PC-3 (cell line): ENCODE measurements at regions not wholly inside any gene's neighbourhood (a gene's known extent, or its start where the extent isn't known, plus 50 kb on each side); places are given as distances from the start of the nearest gene placed in this dataset.

Experiments used
- ATAC-seq: fragments of 200-7000 bp; cut with Tn5 transposase; 2 replicates; pipeline ENCODE4 v1.9.1; 2020; ENCODE audit warnings: mild to moderate bottlenecking, moderate library complexity
- BruUV-seq: library from RNA; stranded (reverse); fragments of 400-500 nt; replicated peaks from 2 replicates; lab custom pipeline; 2021; lab: Mats Ljungman, UMichigan
- CTCF ChIA-PET: fragments of 300-600 bp; sonication (Branson Sonifier 250); formaldehyde crosslinking; loops from one replicate; lab custom pipeline; 2022; ENCODE audit warnings: antibody characterized with exemption; lab: Charles Lee
- POLR2A ChIA-PET: fragments of 300-600 bp; sonication (Branson Sonifier 250); formaldehyde crosslinking; loops from one replicate; lab custom pipeline; 2022; ENCODE audit warnings: antibody characterized with exemption; ENCODE audit not compliant: unreplicated experiment; lab: Charles Lee
- DNase-seq: peaks from one replicate; pipeline ENCODE4 v3.0.0-alpha.2; 2015
- H2AFZ ChIP-seq: fragments of 300-600 bp; sonication (generic); 2 replicates; pipeline ENCODE4 v1.6.0; 2016; ENCODE audit warnings: antibody characterized with exemption, low read length
- H3F3A ChIP-seq: fragments of 300-600 bp; sonication (generic); one replicate; pipeline ENCODE4 v1.6.0; 2017; ENCODE audit warnings: antibody characterized with exemption, low read length, control low read depth, mild to moderate bottlenecking; ENCODE audit not compliant: unreplicated experiment
- H3K27ac ChIP-seq: fragments of 300-600 bp; sonication (generic); 2 replicates; pipeline ENCODE4 v1.5.1; 2016; ENCODE audit warnings: mild to moderate bottlenecking, low read length
- H3K27me3 ChIP-seq: fragments of 300-600 bp; sonication (generic); 2 replicates; pipeline ENCODE4 v1.6.1; 2016; ENCODE audit warnings: low read length, mixed read lengths
- H3K36me3 ChIP-seq: fragments of 300-600 bp; sonication (generic); 2 replicates; pipeline ENCODE4 v1.6.1; 2016; ENCODE audit warnings: low read depth, mixed run types, low read length, mixed read lengths
- H3K4me1 ChIP-seq: fragments of 300-600 bp; sonication (generic); 2 replicates; pipeline ENCODE4 v1.5.1; 2016; ENCODE audit warnings: low read length; ENCODE audit not compliant: insufficient read depth
- H3K4me2 ChIP-seq: fragments of 300-600 bp; sonication (generic); 2 replicates; pipeline ENCODE4 v1.6.0; 2016; ENCODE audit warnings: low read length
- H3K4me3 ChIP-seq: fragments of 300-600 bp; sonication (generic); 2 replicates; pipeline ENCODE4 v1.5.1; 2016; ENCODE audit warnings: mild to moderate bottlenecking, low read length, mixed read lengths
- H3K79me2 ChIP-seq: fragments of 300-600 bp; sonication (generic); 2 replicates; pipeline ENCODE4 v1.6.1; 2017; ENCODE audit warnings: low read length, mixed read lengths
- H3K9ac ChIP-seq: fragments of 300-600 bp; sonication (generic); 2 replicates; pipeline ENCODE4 v1.6.0; 2016; ENCODE audit warnings: mild to moderate bottlenecking, low read length
- H3K9me2 ChIP-seq: fragments of 300-600 bp; sonication (generic); replicated peaks from 2 replicates; pipeline ENCODE4 v1.6.1; 2016; ENCODE audit warnings: mixed run types, low read length, mixed read lengths
- H3K9me3 ChIP-seq: fragments of 300-600 bp; sonication (generic); 2 replicates; pipeline ENCODE4 v1.6.1; 2016; ENCODE audit warnings: low read length, mixed read lengths
- H4K20me1 ChIP-seq: fragments of 300-600 bp; sonication (generic); 2 replicates; pipeline ENCODE4 v1.6.1; 2016; ENCODE audit warnings: low read length, mixed read lengths
- CTCF ChIP-seq: fragments of 300-600 bp; sonication (generic); conservative IDR thresholded peaks from 2 replicates; pipeline ENCODE4 v1.5.1; 2017; ENCODE audit warnings: antibody characterized with exemption, low read depth, mild to moderate bottlenecking, low read length
- EZH2 ChIP-seq: fragments of 300-600 bp; sonication (generic); IDR thresholded peaks from one replicate; pipeline ENCODE4 v1.6.1; 2017; ENCODE audit warnings: antibody characterized with exemption, mild to moderate bottlenecking, low read length; ENCODE audit not compliant: unreplicated experiment
- EZH2phosphoT487 ChIP-seq: fragments of 300-600 bp; sonication (generic); IDR thresholded peaks from 2 replicates; pipeline ENCODE4 v1.6.1; 2018; ENCODE audit warnings: mild to moderate bottlenecking, antibody characterized with exemption, low read length, borderline replicate concordance
- intact Hi-C: fragments of 100-400 bp; cut with micrococcal nuclease; formaldehyde crosslinking; loops from 2 replicates; pipeline ENCODE4 v1.9.0; 2023

- H2AFZ ChIP-seq = no peak overlapping the region
- no peak overlapping the region for H3K4me3 ChIP-seq
- no peaks in the 10 kb centered on the region for H3K36me3 ChIP-seq
- no peaks in the 10 kb centered on the region for H3K9me3 ChIP-seq
- no peak for DNase-seq
- ATAC-seq = no peak
- no peaks in the 10 kb centered on the region for H3K27me3 ChIP-seq
- H3K9ac ChIP-seq = no peak overlapping the region
- H3K4me2 ChIP-seq = no peak overlapping the region
- CTCF ChIA-PET = no interaction called here
- intact Hi-C loops = no loop called here
- no peaks in the 10 kb centered on the region for H4K20me1 ChIP-seq
- H3K27ac ChIP-seq = no peak overlapping the region
- H3K79me2 ChIP-seq = no peaks in the 10 kb centered on the region
- no peaks in the 10 kb centered on the region for H3K4me1 ChIP-seq
- no TSS peak for BruUV-seq
- POLR2A ChIA-PET = no interaction called here
- no peaks in the 10 kb centered on the region for H3K9me2 ChIP-seq
- no peak for TF ChIP-seq EZH2phosphoT487
- TF ChIP-seq CTCF = 0 out of 2 replicates have a peak, but pooled peaks have one; percentile 28
- no peaks in the 10 kb centered on the region for H3F3A ChIP-seq
Observed at GRCh38 chr4:98786866-98787265, 128.5 kb upstream of the TSPAN5 start.

DNA sequence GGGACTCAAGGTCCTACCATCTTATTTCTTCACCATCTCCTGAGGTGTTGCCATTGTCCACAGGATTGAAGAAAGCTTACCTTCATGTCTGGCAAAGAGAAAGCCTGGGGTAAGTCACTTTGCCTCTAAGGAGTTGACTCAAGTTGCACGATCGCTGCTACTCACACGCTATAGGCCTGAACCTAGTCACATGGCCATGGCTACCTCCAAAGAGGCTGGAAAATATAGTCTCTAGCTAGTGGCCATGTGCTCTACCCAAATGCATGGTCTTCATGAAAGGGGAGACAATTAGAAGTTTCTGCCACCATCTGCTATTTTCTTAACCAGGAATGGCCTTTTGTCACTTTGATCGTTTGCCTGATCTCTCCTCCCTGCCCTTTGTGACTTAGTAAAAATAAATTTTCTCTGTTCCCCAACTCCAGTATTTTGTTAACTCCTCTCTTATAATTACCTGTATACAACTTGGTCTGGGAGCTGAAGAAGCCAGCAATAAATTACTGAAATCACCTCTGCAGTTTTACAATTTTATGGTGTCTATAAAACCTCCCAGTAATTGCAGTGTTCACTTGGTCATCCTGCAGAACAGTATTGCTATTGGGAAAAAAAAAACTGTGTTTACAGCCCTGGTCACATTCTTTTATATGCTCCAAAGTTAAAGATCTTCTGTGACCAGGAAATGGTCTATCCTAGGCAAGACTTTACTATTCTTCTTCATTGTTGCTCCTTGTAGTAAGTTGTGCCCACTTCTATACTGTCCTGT lies 126.7 kb upstream of the TSPAN5 start:
- Histone ChIP-seq H3K4me3 (no peak overlapping the region), H3F3A (no peaks in the 10 kb centered on the region), H3K4me1 (no peaks in the 10 kb centered on the region), H3K9me2 (no peaks in the 10 kb centered on the region), H3K9ac (no peak overlapping the region), H4K20me1 (no peaks in the 10 kb centered on the region), H3K9me3 (no peaks in the 10 kb centered on the region), H2AFZ (no peak overlapping the region), H3K36me3 (no peaks in the 10 kb centered on the region), H3K27ac (no peak overlapping the region), H3K4me2 (no peak overlapping the region), H3K27me3 (no peaks in the 10 kb centered on the region), H3K79me2 (no peaks in the 10 kb centered on the region)
- ATAC-seq = no peak
- ChIA-PET POLR2A (no interaction called here), CTCF (no interaction called here)
- BruUV-seq = no TSS peak
- no peak for TF ChIP-seq CTCF
- TF ChIP-seq EZH2phosphoT487 = no peak
- TF ChIP-seq EZH2 = no peak
- intact Hi-C loops = no loop called here
- DNase-seq = no peak

DNA sequence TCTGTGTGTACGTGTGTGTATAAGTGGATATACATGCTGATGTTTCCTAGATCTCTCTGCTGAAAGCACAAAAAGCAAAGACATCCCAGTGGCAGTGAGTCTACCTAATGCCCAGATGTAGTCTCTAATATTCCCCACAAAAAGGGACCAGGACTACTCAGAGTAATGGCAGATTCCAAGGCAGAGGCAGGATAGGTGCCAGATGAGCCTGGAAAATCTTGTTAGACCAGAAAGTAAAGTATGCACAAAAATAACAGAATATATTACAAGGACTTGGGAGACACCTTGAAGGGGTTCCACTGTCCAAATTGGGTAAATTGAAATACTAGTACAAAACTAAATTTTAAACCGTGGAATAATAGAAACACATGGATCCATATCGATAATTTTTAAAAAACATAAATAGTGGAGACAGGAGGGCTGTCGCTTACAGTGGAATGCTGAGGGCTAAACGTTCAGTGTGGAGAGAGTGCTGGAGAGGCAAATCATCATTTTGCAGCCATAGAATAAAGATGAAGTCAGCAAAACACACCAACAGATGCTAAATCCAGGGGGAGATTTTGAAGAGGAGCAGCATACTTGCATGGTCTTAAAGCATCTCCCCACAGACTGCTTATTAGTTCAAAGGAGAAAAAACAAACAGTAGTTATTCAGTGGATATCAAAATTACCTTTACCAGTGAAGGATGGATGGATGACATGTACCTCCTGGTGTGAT lies 123.4 kb upstream of the TSPAN5 start:
- no peak for ATAC-seq
- Histone ChIP-seq H3K9me3 (no peaks in the 10 kb centered on the region), H3K4me2 (no peak overlapping the region), H2AFZ (no peak overlapping the region), H3K36me3 (no peaks in the 10 kb centered on the region), H3K9ac (no peak overlapping the region), H3K27ac (no peak overlapping the region), H3K79me2 (no peaks in the 10 kb centered on the region), H4K20me1 (no peaks in the 10 kb centered on the region), H3K4me1 (peaks cover 14% of the 10 kb centered on the region), H3F3A (no peaks in the 10 kb centered on the region), H3K4me3 (no peak overlapping the region), H3K27me3 (no peaks in the 10 kb centered on the region), H3K9me2 (no peaks in the 10 kb centered on the region)
- no peak for DNase-seq
- intact Hi-C loops = no loop called here
- no peak for TF ChIP-seq EZH2
- no TSS peak for BruUV-seq
- CTCF ChIA-PET = no interaction called here
- POLR2A ChIA-PET = no interaction called here
